ENCODE measurements at regions not wholly inside any gene's neighbourhood (a gene's known extent, or its start where the extent isn't known, plus 50 kb on each side); places are given as distances from the start of the nearest gene placed in this dataset.

- Histone ChIP-seq H3K27ac (ENCODE audit: low read depth in 1 of 2, low read length in 1 of 2) (no peak overlapping the region), H3K4me1 (ENCODE audit: control insufficient read depth in 5 of 5, insufficient read depth in 5 of 5, low read length in 5 of 5) (peaks cover 0 to 18% (median 0%) of the 10 kb centered on the region in 5 donors), H3K9ac (ENCODE audit: insufficient read depth in 1 of 2, low read length in 2 of 2) (no peak overlapping the region), H3K9me3 (ENCODE audit: control insufficient read depth in 4 of 4, insufficient read depth in 3 of 4, low read length in 3 of 4) (no peaks in the 10 kb centered on the region), H3K27me3 (ENCODE audit: control insufficient read depth in 3 of 3, insufficient read depth in 3 of 3, low read length in 2 of 3) (no peaks in the 10 kb centered on the region), H3K36me3 (ENCODE audit: control insufficient read depth in 4 of 4, insufficient read depth in 4 of 4, low read length in 4 of 4) (no peaks in the 10 kb centered on the region), H3K4me3 (no peak overlapping the region)
- ATAC-seq (ENCODE audit: insufficient read depth, low FRiP score) (no peak), DNase-seq (no peak)
- WGBS, 2 donors: 72 to 81% methylated on average over 7 of the region's 7 CpGs
- TF ChIP-seq CTCF (IDR thresholded peaks at IDR 0.05; ENCODE audit: control extremely low read depth, extremely low read depth): no peak
Observed at GRCh38 chr5:34597034-34598027, 58.8 kb upstream of the RAI14 start.

- peaks cover 0 to 18% (median 0%) of the 10 kb centered on the region in 5 donors for H3K4me1 ChIP-seq (ENCODE audit: control insufficient read depth in 5 of 5, insufficient read depth in 5 of 5, low read length in 5 of 5)
- no peak for TF ChIP-seq CTCF (IDR thresholded peaks at IDR 0.05; ENCODE audit: control extremely low read depth, extremely low read depth)
- WGBS, 2 donors: 66 to 77% methylated on average over 5 of the region's 5 CpGs
- peak; percentile 82 for ATAC-seq (ENCODE audit: insufficient read depth, low FRiP score)
- H3K4me3 ChIP-seq: no peak overlapping the region
- no peaks in the 10 kb centered on the region for H3K27me3 ChIP-seq (ENCODE audit: control insufficient read depth in 3 of 3, insufficient read depth in 3 of 3, low read length in 2 of 3)
- peak; percentile 55 to 82 (median 77) for DNase-seq
- H3K27ac ChIP-seq (ENCODE audit: low read depth in 1 of 2, low read length in 1 of 2): no peak overlapping the region
- no peaks in the 10 kb centered on the region for H3K36me3 ChIP-seq (ENCODE audit: control insufficient read depth in 4 of 4, insufficient read depth in 4 of 4, low read length in 4 of 4)
- no peaks in the 10 kb centered on the region for H3K9me3 ChIP-seq (ENCODE audit: control insufficient read depth in 4 of 4, insufficient read depth in 3 of 4, low read length in 3 of 4)
- no peak overlapping the region for H3K9ac ChIP-seq (ENCODE audit: insufficient read depth in 1 of 2, low read length in 2 of 2)
Observed at GRCh38 chr5:34598177-34598794, 57.8 kb upstream of the RAI14 start.

GRCh38 chr5:34599471-34600117 is 56.5 kb upstream of the RAI14 start:
- no peaks in the 10 kb centered on the region for H3K36me3 ChIP-seq (ENCODE audit: control insufficient read depth in 4 of 4, insufficient read depth in 4 of 4, low read length in 4 of 4)
- no peak overlapping the region for H3K4me3 ChIP-seq
- TF ChIP-seq CTCF (IDR thresholded peaks at IDR 0.05; ENCODE audit: control extremely low read depth, extremely low read depth): no peak
- H3K27me3 ChIP-seq (ENCODE audit: control insufficient read depth in 3 of 3, insufficient read depth in 3 of 3, low read length in 2 of 3): no peaks in the 10 kb centered on the region
- ATAC-seq (ENCODE audit: insufficient read depth, low FRiP score) (no peak), DNase-seq (no peak)
- no peaks in the 10 kb centered on the region for H3K9me3 ChIP-seq (ENCODE audit: control insufficient read depth in 4 of 4, insufficient read depth in 3 of 4, low read length in 3 of 4)
- H3K4me1 ChIP-seq (ENCODE audit: control insufficient read depth in 5 of 5, insufficient read depth in 5 of 5, low read length in 5 of 5): peaks cover 0 to 18% (median 0%) of the 10 kb centered on the region in 5 donors
- H3K9ac ChIP-seq (ENCODE audit: insufficient read depth in 1 of 2, low read length in 2 of 2): no peak overlapping the region
- WGBS, 2 donors: 65 to 95% methylated on average over 4 of the region's 4 CpGs
- H3K27ac ChIP-seq (ENCODE audit: low read depth in 1 of 2, low read length in 1 of 2): no peak overlapping the region

All from lung (tissue), 11 donors.